ENCODE measurements at regions not wholly inside any gene's neighbourhood (a gene's known extent, or its start where the extent isn't known, plus 50 kb on each side); places are given as distances from the start of the nearest gene placed in this dataset.

DNA sequence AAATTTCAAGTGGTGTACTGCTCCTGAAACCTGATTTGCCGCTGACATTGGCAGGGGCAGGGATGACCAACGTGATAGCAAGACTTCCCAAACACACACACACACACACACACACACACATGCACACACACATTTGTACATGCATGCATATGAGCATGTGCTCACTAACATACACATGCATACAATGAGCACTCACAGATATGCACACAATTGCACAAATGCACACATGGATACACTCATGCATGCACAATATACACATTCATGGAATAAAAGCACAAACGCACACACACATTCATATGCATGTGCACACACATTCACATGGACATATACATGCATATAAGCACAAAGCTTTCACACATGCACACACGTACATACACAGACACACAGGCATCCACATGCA, 181.2 kb upstream of the ZNF618 start:
- H3K79me2 ChIP-seq (ENCODE audit: insufficient read depth, low read length), result no peaks in the 10 kb centered on the region
- H3K4me3 ChIP-seq (ENCODE audit: insufficient read depth, low read length, poor library complexity, severe bottlenecking), result no peak overlapping the region
- no peaks in the 10 kb centered on the region for H3K9me2 ChIP-seq (replicated peaks; ENCODE audit: insufficient read depth, low read length)
- H3K27ac ChIP-seq (ENCODE audit: low read depth, low read length), result no peak overlapping the region
- no peaks in the 10 kb centered on the region for H3K9me3 ChIP-seq (ENCODE audit: insufficient read depth, low read length)
- H3K27me3 ChIP-seq (ENCODE audit: low read length), result no peaks in the 10 kb centered on the region; the same call in 1 of the 2 replicates
- no peak overlapping the region for H3K4me2 ChIP-seq (ENCODE audit: low read depth, low read length, poor library complexity, severe bottlenecking)
- H3F3A ChIP-seq (ENCODE audit: insufficient read depth), result no peaks in the 10 kb centered on the region
- no peak overlapping the region for H3K9ac ChIP-seq (ENCODE audit: low read length)
- no peak overlapping the region for H2AFZ ChIP-seq (ENCODE audit: low read depth, low read length, severe bottlenecking)
- TF ChIP-seq EZH2phosphoT487 (conservative IDR thresholded peaks at IDR 0.05; ENCODE audit: low read length), result no peak
- TF ChIP-seq, protein P1, sequence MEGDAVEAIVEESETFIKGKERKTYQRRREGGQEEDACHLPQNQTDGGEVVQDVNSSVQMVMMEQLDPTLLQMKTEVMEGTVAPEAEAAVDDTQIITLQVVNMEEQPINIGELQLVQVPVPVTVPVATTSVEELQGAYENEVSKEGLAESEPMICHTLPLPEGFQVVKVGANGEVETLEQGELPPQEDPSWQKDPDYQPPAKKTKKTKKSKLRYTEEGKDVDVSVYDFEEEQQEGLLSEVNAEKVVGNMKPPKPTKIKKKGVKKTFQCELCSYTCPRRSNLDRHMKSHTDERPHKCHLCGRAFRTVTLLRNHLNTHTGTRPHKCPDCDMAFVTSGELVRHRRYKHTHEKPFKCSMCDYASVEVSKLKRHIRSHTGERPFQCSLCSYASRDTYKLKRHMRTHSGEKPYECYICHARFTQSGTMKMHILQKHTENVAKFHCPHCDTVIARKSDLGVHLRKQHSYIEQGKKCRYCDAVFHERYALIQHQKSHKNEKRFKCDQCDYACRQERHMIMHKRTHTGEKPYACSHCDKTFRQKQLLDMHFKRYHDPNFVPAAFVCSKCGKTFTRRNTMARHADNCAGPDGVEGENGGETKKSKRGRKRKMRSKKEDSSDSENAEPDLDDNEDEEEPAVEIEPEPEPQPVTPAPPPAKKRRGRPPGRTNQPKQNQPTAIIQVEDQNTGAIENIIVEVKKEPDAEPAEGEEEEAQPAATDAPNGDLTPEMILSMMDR (IDR thresholded peaks at IDR 0.05; ENCODE audit: insufficient read depth, low read length, poor library complexity, severe bottlenecking), result no peak
- H4K20me1 ChIP-seq (ENCODE audit: low read depth, low read length), result no peaks in the 10 kb centered on the region
- no peaks in the 10 kb centered on the region for H3K36me3 ChIP-seq (ENCODE audit: low read length)

DNA sequence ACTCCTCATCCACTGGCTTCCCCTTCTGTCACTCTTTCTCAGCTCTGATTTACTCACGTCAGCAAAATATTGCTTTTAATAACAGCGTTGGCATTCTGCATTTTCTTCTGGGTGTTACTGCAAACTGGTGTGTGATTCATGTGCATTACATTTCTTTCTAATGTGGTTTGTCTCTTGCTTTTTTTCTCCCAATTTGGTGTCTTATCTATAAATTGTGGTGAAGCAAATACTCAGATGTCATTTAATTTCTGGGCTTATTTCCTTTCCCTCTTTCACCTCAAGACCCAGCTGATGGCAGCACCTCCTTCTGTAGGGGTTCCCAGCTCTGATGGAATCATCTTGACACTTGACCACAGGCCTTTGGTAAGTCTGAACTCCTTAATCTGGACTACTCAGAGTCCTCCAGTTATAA, 180.7 kb upstream of the ZNF618 start:
- Histone ChIP-seq H3K27ac (ENCODE audit: low read depth, low read length) (no peak overlapping the region), H3K9ac (ENCODE audit: low read length) (no peak overlapping the region), H2AFZ (ENCODE audit: low read depth, low read length, severe bottlenecking) (no peak overlapping the region), H3K36me3 (ENCODE audit: low read length) (no peaks in the 10 kb centered on the region), H3K9me3 (ENCODE audit: insufficient read depth, low read length) (no peaks in the 10 kb centered on the region), H3F3A (ENCODE audit: insufficient read depth) (no peaks in the 10 kb centered on the region), H3K27me3 (ENCODE audit: low read length) (no peaks in the 10 kb centered on the region), H3K9me2 (replicated peaks; ENCODE audit: insufficient read depth, low read length) (no peaks in the 10 kb centered on the region), H4K20me1 (ENCODE audit: low read depth, low read length) (no peaks in the 10 kb centered on the region), H3K4me2 (ENCODE audit: low read depth, low read length, poor library complexity, severe bottlenecking) (no peak overlapping the region), H3K4me3 (ENCODE audit: insufficient read depth, low read length, poor library complexity, severe bottlenecking) (no peak overlapping the region), H3K79me2 (ENCODE audit: insufficient read depth, low read length) (no peaks in the 10 kb centered on the region)
- TF ChIP-seq, protein P1 (IDR thresholded peaks at IDR 0.05; ENCODE audit: insufficient read depth, low read length, poor library complexity, severe bottlenecking), result no peak
- no peak for TF ChIP-seq EZH2phosphoT487 (conservative IDR thresholded peaks at IDR 0.05; ENCODE audit: low read length)

DNA sequence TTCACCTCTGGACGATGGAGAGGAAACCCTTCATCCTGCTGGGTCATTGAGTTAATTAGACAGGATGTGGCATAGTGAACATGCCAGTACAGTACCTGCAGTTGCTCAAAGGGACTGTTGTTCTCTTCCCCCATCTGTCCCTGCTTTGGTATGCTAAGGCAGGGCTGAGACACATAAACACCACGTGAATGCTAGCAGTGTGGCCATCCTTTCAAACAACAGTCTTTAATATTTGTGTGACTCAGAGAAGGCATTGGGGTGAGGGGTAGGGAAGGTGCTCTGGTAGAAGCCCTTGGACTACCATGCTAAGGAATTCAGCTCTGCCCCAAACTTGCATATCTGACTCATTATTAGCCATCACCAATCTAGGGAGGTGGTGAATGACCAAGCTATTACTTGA, 180.2 kb upstream of the ZNF618 start:
- no peaks in the 10 kb centered on the region for H3K9me2 ChIP-seq (replicated peaks; ENCODE audit: insufficient read depth, low read length)
- no peaks in the 10 kb centered on the region for H3K9me3 ChIP-seq (ENCODE audit: insufficient read depth, low read length)
- no peaks in the 10 kb centered on the region for H3F3A ChIP-seq (ENCODE audit: insufficient read depth)
- H3K79me2 ChIP-seq (ENCODE audit: insufficient read depth, low read length), result no peaks in the 10 kb centered on the region
- TF ChIP-seq EZH2phosphoT487 (conservative IDR thresholded peaks at IDR 0.05; ENCODE audit: low read length), result no peak
- TF ChIP-seq, protein P1 (IDR thresholded peaks at IDR 0.05; ENCODE audit: insufficient read depth, low read length, poor library complexity, severe bottlenecking), result no peak
- H2AFZ ChIP-seq (ENCODE audit: low read depth, low read length, severe bottlenecking), result no peak overlapping the region
- no peak overlapping the region for H3K4me3 ChIP-seq (ENCODE audit: insufficient read depth, low read length, poor library complexity, severe bottlenecking)
- H3K36me3 ChIP-seq (ENCODE audit: low read length), result no peaks in the 10 kb centered on the region
- H3K27me3 ChIP-seq (ENCODE audit: low read length), result no peaks in the 10 kb centered on the region
- H3K4me2 ChIP-seq (ENCODE audit: low read depth, low read length, poor library complexity, severe bottlenecking), result no peak overlapping the region
- H4K20me1 ChIP-seq (ENCODE audit: low read depth, low read length), result no peaks in the 10 kb centered on the region
- no peak overlapping the region for H3K27ac ChIP-seq (ENCODE audit: low read depth, low read length)
- no peak overlapping the region for H3K9ac ChIP-seq (ENCODE audit: low read length)
